ENCODE measurements at regions not wholly inside any gene's neighbourhood (a gene's known extent, or its start where the extent isn't known, plus 50 kb on each side); places are given as distances from the start of the nearest gene placed in this dataset.

- DNase-seq (ENCODE audit: low read depth in 2 of 2), result no peak
Measured at GRCh38 chr4:128388352-128388630, 100.7 kb upstream of the PGRMC2 start.

- no peak for DNase-seq (ENCODE audit: low read depth in 2 of 2)
Measured at GRCh38 chr4:128387600-128388351, 100.2 kb upstream of the PGRMC2 start.

GRCh38 chr4:128386761-128387599, 99.4 kb upstream of the PGRMC2 start:
- peak; percentile 91 for DNase-seq (ENCODE audit: low read depth in 2 of 2)

- DNase-seq (ENCODE audit: low read depth in 2 of 2), result no peak
Measured at GRCh38 chr4:128385683-128386304, 98.2 kb upstream of the PGRMC2 start.

GRCh38 chr4:128384765-128385598, 97.4 kb upstream of the PGRMC2 start:
- DNase-seq (ENCODE audit: low read depth in 2 of 2), result no peak

- DNase-seq (ENCODE audit: low read depth in 2 of 2), result peak; percentile 85 to 87
Measured at GRCh38 chr4:128384091-128384520, 96.5 kb upstream of the PGRMC2 start.

GRCh38 chr4:128381748-128382559, 94.3 kb upstream of the PGRMC2 start:
- DNase-seq (ENCODE audit: low read depth in 2 of 2), result no peak

- no peak for DNase-seq (ENCODE audit: low read depth in 2 of 2)
Measured at GRCh38 chr4:128380306-128380705, 92.7 kb upstream of the PGRMC2 start.

GRCh38 chr4:128379860-128380259, 92.2 kb upstream of the PGRMC2 start:
- no peak for DNase-seq (ENCODE audit: low read depth in 2 of 2)

GRCh38 chr4:128378668-128379067, 91.1 kb upstream of the PGRMC2 start:
- DNase-seq (ENCODE audit: low read depth in 2 of 2), result no peak

GRCh38 chr4:128376958-128377357, 89.3 kb upstream of the PGRMC2 start:
- DNase-seq (ENCODE audit: low read depth in 2 of 2), result no peak

GRCh38 chr4:128376303-128376702, 88.7 kb upstream of the PGRMC2 start:
- no peak for DNase-seq (ENCODE audit: low read depth in 2 of 2)

- no peak for DNase-seq (ENCODE audit: low read depth in 2 of 2)
Measured at GRCh38 chr4:128373628-128374027, 86.0 kb upstream of the PGRMC2 start.

- no peak for DNase-seq (ENCODE audit: low read depth in 2 of 2)
Measured at GRCh38 chr4:128371876-128372275, 84.3 kb upstream of the PGRMC2 start.

- peak; percentile 87 to 89 for DNase-seq (ENCODE audit: low read depth in 2 of 2)
Measured at GRCh38 chr4:128371001-128371777, 83.6 kb upstream of the PGRMC2 start.

- no peak for DNase-seq (ENCODE audit: low read depth in 2 of 2)
Measured at GRCh38 chr4:128366212-128366611, 78.6 kb upstream of the PGRMC2 start.

GRCh38 chr4:128364565-128364964, 77.0 kb upstream of the PGRMC2 start:
- no peak for DNase-seq (ENCODE audit: low read depth in 2 of 2)

GRCh38 chr4:128363966-128364365, 76.4 kb upstream of the PGRMC2 start:
- DNase-seq (ENCODE audit: low read depth in 2 of 2), result no peak

GRCh38 chr4:128362760-128363159, 75.1 kb upstream of the PGRMC2 start:
- no peak for DNase-seq (ENCODE audit: low read depth in 2 of 2)

- no peak for DNase-seq (ENCODE audit: low read depth in 2 of 2)
Measured at GRCh38 chr4:128359422-128359821, 71.8 kb upstream of the PGRMC2 start.
